ENCODE measurements at regions not wholly inside any gene's neighbourhood (a gene's known extent, or its start where the extent isn't known, plus 50 kb on each side); places are given as distances from the start of the nearest gene placed in this dataset.

DNA sequence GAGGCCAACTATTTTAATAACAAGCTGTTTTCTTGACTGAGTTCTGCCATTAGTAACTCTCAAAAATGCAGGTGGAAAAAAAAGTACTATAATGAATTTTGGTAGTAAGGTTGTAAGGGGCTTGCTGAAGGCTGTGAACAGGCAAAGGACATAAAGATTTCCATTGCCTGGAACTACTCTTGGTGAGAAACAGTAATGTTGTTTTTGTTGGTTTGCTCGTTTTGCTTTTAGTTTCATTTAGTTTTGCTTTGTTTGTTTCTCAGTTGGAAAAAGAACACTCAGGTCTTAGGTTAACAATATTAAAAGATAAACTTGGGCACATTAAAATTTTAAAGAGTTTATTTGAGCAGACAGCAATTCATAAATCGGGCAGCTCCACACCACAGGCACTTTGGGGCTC, 824.5 kb upstream of the HTR2C start:
- TF ChIP-seq, protein P1, sequence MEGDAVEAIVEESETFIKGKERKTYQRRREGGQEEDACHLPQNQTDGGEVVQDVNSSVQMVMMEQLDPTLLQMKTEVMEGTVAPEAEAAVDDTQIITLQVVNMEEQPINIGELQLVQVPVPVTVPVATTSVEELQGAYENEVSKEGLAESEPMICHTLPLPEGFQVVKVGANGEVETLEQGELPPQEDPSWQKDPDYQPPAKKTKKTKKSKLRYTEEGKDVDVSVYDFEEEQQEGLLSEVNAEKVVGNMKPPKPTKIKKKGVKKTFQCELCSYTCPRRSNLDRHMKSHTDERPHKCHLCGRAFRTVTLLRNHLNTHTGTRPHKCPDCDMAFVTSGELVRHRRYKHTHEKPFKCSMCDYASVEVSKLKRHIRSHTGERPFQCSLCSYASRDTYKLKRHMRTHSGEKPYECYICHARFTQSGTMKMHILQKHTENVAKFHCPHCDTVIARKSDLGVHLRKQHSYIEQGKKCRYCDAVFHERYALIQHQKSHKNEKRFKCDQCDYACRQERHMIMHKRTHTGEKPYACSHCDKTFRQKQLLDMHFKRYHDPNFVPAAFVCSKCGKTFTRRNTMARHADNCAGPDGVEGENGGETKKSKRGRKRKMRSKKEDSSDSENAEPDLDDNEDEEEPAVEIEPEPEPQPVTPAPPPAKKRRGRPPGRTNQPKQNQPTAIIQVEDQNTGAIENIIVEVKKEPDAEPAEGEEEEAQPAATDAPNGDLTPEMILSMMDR (IDR thresholded peaks at IDR 0.05) = no peak
- TF ChIP-seq POLR2A (IDR thresholded peaks at IDR 0.05) = no peak
